Heart left ventricle (tissue), 13 donors: ENCODE measurements at regions not wholly inside any gene's neighbourhood (a gene's known extent, or its start where the extent isn't known, plus 50 kb on each side); places are given as distances from the start of the nearest gene placed in this dataset.

Experiments
- POLR2A ChIP-seq, 2 donors: fragments of 450-650 bp; IDR thresholded peaks; one replicate each; pipeline ENCODE4 v1.6.1; 2017; ENCODE audit warnings: antibody characterized with exemption in 2 of 2, mild to moderate bottlenecking in 2 of 2, moderate library complexity in 2 of 2
- TF ChIP-seq, protein P1 (sequence below), 12 donors: fragments of 200-600 bp; sonication (generic) in 4 of 12; IDR thresholded peaks; one replicate each; pipeline versions ENCODE4 v1.5.0 to v1.8.0; 2018 to 2022; ENCODE audit warnings: antibody characterized with exemption in 12 of 12, mild to moderate bottlenecking in 5 of 12
- donor health status: ischemic (EF 13 %, LVEDD 7.1; RV severe dilation, severe dysfunction).
- donor health status: DM: no; HTN: yes; CAD: no.
- donor health status: DM: no; HTN: no; CAD: no.
- donor health status: ischemic (EF 25% LVEDD 6.9; RV normal size, moderate dysfunction).
- donor health status: ischemic (EF 25% LVEDD 5.7; RV mildly dilated, moderate dysfunction).
- donor health status: ischemic (EF 35%, LVEDD 5.7; RV mildly dilated, moderate dysfunction).
- donor health status: nonischemic (EF 11% LVEDD 7.7; RV severe dilation, severe dysfunction).
- donor health status: DM: yes; HTN: yes; CAD: no.
- donor health status: PGD.
- donor health status: ischemic (EF 29% LVEDD 5.4; RV normal size, mild dysfunction).
- donor health status: nonischemic (EF 23%, LVEDD 6.1; RV moderate dilation, normal function).

DNA sequence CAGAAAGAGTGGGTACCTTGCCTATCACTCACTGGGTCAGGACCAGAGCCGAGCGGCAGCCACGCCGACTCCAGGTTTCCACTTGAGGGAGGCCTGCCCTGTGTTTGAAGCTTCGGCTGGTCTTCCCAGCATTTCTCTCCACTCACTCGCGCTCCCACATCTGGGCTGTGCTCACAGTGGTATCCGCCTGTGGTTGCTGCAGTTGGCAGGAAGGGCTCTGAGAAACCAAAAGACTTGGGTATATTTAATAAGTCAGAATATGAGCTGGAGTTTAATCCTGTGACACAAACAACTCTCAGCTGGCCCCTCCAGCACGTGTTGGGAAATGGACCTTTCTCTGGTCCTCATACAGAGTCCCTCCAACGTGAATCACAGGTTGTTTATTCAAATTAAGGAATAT, 70.9 kb downstream of the SPRY4 start:
- no peak for TF ChIP-seq POLR2A (IDR thresholded peaks at IDR 0.05)
- TF ChIP-seq, protein P1, sequence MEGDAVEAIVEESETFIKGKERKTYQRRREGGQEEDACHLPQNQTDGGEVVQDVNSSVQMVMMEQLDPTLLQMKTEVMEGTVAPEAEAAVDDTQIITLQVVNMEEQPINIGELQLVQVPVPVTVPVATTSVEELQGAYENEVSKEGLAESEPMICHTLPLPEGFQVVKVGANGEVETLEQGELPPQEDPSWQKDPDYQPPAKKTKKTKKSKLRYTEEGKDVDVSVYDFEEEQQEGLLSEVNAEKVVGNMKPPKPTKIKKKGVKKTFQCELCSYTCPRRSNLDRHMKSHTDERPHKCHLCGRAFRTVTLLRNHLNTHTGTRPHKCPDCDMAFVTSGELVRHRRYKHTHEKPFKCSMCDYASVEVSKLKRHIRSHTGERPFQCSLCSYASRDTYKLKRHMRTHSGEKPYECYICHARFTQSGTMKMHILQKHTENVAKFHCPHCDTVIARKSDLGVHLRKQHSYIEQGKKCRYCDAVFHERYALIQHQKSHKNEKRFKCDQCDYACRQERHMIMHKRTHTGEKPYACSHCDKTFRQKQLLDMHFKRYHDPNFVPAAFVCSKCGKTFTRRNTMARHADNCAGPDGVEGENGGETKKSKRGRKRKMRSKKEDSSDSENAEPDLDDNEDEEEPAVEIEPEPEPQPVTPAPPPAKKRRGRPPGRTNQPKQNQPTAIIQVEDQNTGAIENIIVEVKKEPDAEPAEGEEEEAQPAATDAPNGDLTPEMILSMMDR (IDR thresholded peaks at IDR 0.05): no peak
